ENCODE measurements at regions not wholly inside any gene's neighbourhood (a gene's known extent, or its start where the extent isn't known, plus 50 kb on each side); places are given as distances from the start of the nearest gene placed in this dataset.
"Not testable (repeated sequence)": the region's sequence is repeated elsewhere in the genome, so short reads cannot be mapped to it uniquely, and the experiment has no call there.

DNA sequence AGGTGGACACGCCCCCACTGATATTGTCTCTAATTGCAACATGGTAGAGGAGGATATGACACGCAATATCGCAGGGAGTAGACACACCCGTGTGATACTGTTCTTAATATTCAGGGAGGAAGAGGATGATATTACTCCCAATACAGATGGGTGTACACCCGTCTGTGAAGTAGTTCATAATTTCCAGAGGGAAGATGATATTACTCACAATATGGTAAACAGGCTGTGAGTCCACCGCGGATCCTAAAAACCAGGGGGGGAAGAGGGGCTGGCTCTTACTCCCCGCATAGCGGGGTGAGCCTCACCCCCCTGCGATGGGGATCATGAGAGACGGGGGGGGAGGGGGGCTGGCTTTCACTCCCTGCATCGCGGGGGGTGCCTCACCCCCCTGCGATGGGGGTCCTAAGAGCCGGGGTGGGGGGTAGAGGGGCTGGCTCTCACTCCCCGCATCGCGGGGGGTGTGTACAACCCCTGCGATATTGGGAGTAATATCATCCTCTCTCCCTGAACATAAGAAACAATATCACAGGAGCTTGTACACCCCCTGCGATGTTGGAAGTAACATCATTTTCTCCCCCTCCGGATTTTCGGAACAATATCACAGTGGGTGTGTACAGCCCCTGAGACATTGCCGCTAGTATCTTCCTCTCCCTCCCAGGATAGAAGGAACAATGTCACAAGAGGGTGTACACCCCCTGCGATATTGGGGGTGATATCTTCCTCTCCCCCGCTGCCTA, 52.2 kb upstream of the FRG2C start:
- TF ChIP-seq SRF (IDR thresholded peaks at IDR 0.05; ENCODE audit: low read depth); POLR2A (IDR thresholded peaks at IDR 0.05; ENCODE audit: borderline replicate concordance, extremely low read depth, insufficient read depth, insufficient read length); JUND (IDR thresholded peaks at IDR 0.05); POLR2AphosphoS5 (IDR thresholded peaks at IDR 0.05; ENCODE audit: low read depth, low read length); EZH2phosphoT487 (IDR thresholded peaks at IDR 0.05; ENCODE audit: borderline replicate concordance); ZNF274 (IDR thresholded peaks at IDR 0.05; ENCODE audit: low read depth, low read length); EZH2 (IDR thresholded peaks at IDR 0.05); ELF1 (IDR thresholded peaks at IDR 0.05; ENCODE audit: borderline replicate concordance, low read depth); CEBPB (IDR thresholded peaks at IDR 0.05; ENCODE audit: low read depth): not testable (repeated sequence)
- TF ChIP-seq, protein P1, sequence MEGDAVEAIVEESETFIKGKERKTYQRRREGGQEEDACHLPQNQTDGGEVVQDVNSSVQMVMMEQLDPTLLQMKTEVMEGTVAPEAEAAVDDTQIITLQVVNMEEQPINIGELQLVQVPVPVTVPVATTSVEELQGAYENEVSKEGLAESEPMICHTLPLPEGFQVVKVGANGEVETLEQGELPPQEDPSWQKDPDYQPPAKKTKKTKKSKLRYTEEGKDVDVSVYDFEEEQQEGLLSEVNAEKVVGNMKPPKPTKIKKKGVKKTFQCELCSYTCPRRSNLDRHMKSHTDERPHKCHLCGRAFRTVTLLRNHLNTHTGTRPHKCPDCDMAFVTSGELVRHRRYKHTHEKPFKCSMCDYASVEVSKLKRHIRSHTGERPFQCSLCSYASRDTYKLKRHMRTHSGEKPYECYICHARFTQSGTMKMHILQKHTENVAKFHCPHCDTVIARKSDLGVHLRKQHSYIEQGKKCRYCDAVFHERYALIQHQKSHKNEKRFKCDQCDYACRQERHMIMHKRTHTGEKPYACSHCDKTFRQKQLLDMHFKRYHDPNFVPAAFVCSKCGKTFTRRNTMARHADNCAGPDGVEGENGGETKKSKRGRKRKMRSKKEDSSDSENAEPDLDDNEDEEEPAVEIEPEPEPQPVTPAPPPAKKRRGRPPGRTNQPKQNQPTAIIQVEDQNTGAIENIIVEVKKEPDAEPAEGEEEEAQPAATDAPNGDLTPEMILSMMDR (IDR thresholded peaks at IDR 0.05 in 2 of 3, conservative IDR thresholded peaks at IDR 0.05 in 1 of 3; ENCODE audit: borderline replicate concordance in 1 of 3, insufficient read depth in 1 of 3, low read depth in 2 of 3, low read length in 2 of 3) = not testable (repeated sequence)
- TF ChIP-seq, protein P2, sequence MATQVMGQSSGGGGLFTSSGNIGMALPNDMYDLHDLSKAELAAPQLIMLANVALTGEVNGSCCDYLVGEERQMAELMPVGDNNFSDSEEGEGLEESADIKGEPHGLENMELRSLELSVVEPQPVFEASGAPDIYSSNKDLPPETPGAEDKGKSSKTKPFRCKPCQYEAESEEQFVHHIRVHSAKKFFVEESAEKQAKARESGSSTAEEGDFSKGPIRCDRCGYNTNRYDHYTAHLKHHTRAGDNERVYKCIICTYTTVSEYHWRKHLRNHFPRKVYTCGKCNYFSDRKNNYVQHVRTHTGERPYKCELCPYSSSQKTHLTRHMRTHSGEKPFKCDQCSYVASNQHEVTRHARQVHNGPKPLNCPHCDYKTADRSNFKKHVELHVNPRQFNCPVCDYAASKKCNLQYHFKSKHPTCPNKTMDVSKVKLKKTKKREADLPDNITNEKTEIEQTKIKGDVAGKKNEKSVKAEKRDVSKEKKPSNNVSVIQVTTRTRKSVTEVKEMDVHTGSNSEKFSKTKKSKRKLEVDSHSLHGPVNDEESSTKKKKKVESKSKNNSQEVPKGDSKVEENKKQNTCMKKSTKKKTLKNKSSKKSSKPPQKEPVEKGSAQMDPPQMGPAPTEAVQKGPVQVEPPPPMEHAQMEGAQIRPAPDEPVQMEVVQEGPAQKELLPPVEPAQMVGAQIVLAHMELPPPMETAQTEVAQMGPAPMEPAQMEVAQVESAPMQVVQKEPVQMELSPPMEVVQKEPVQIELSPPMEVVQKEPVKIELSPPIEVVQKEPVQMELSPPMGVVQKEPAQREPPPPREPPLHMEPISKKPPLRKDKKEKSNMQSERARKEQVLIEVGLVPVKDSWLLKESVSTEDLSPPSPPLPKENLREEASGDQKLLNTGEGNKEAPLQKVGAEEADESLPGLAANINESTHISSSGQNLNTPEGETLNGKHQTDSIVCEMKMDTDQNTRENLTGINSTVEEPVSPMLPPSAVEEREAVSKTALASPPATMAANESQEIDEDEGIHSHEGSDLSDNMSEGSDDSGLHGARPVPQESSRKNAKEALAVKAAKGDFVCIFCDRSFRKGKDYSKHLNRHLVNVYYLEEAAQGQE (IDR thresholded peaks at IDR 0.05; ENCODE audit: low read depth) = not testable (repeated sequence)

Data from HCT116 (cell line).